ENCODE measurements at regions not wholly inside any gene's neighbourhood (a gene's known extent, or its start where the extent isn't known, plus 50 kb on each side); places are given as distances from the start of the nearest gene placed in this dataset.
"Not testable (repeated sequence)": the region's sequence is repeated elsewhere in the genome, so short reads cannot be mapped to it uniquely, and the experiment has no call there.

GRCh38 chr2:167572883-167573619, 674.3 kb downstream of the STK39 start:
- DNase-seq = no peak

GRCh38 chr2:167570370-167570769, 677.0 kb downstream of the STK39 start:
- DNase-seq = no peak

DNA sequence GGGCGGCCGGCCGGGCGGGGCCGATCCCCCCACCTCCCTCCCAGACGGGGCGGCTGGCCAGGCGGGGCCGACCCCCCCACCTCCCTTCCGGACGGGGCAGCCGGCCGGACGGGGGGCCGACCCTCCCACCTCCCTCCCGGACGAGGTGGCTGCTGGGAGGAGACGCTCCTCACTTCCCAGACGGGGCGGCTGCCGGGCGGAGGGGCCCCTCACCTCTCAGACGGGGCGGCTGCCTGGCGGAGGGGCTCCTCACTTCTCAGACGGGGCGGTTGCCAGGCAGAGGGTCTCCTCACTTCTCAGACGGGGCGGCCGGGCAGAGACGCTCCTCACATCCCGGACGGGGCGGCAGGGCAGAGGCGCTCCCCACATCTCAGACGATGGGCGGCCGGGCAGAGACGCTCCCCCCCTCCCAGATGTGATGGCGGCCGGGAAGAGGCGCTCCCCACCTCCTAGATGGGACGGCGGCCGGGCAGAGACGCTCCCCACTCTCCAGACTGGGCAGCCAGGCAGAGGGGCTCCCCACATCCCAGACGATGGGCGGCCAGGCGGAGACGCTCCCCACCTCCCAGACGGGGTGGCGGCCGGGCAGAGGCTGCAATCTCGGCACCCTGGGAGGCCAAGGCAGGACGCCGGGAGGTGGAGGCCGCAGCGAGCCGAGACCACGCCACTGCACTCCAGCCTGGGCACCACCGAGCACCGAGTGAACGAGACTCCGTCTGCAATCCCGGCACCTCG, 675.8 kb downstream of the XIRP2 start:
- not testable (repeated sequence) for DNase-seq

GRCh38 chr2:167558272-167558991, 670.2 kb downstream of the XIRP2 start:
- DNase-seq = not testable (repeated sequence)

GRCh38 chr2:167555098-167555720, 666.9 kb downstream of the XIRP2 start:
- no peak for DNase-seq

- DNase-seq = no peak
Observed at GRCh38 chr2:167553635-167554034, 665.4 kb downstream of the XIRP2 start.

DNA sequence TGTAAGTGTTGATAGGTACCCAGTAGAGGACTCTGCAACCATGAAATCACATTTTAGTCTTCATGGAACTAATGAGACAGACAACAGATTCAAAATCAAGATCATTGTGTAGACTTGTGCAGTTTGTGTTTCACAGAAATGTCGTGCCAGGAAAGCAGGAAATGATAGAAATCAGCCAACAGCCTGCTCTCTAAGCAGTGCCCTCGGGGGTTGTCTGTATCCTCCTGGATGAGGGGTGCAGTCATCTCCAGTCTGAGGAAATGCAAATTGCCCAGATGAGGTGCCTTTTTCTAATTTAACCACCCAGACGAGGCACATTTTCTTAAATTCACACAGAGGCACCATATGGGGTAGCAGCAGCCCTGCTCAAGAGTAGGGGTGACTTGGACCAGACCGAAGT, 663.1 kb downstream of the XIRP2 start:
- no peak for DNase-seq

DNA sequence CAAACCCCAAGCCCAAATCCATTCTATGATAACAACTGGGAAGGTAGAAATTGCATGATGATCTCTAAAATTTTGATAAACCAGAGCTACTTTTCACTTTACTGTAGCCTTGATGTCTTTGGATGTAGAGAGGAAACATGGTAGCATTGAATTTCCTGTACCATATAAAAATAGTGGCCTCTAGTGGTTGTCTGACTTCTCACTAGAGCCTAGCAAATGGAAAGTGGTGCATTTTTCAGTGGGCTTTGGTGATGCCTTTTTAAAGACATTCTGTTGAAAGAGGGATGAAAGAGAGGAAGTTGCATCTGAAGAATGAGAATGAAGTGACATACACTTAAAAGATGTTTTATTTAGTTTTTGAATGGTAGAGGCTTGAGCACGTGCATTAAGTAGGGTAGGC, 662.2 kb downstream of the XIRP2 start:
- DNase-seq = no peak

DNA sequence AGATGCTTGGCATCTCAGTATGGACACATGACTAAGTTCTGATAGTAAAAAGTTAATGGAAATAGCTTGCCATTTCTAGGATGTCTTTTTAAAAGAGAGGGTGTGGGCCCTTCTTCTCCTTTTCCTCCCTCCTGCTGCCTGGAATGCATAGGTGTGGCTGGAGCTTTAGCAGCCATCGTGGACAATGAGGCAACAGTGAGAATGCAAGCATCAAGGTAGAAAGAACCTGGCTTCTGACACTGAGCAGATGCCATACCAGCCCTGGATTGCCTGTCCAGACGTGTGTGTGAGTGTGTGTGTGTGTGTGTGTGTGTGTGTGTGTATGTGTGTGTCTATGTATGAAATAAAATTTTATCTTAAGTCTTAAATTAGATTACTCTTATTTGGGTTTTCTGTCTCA, 660.1 kb downstream of the XIRP2 start:
- DNase-seq = no peak

GRCh38 chr2:167544602-167545001, 656.3 kb downstream of the XIRP2 start:
- DNase-seq = no peak

- DNase-seq = no peak
Observed at GRCh38 chr2:167543721-167544120, 655.4 kb downstream of the XIRP2 start.

DNA sequence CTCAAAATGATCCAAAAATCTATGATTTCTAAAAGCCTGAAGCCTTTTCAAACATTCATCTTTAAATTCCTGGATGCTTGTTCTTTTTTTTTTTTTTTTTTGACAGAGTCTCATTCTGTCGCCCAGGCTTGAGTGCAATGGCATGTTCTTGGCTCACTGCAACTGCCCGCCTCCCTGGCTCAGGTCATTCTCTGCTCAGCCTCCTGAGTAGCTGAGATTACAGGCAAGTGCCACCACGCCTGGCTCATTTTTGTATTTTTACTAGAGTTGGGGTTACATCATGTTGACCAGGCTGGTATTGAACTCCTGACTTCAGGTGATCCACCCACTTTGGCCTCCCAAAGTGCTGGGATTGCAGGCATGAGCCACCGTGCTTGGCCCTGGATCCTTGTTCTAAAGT, 649.5 kb downstream of the XIRP2 start:
- DNase-seq = no peak

DNA sequence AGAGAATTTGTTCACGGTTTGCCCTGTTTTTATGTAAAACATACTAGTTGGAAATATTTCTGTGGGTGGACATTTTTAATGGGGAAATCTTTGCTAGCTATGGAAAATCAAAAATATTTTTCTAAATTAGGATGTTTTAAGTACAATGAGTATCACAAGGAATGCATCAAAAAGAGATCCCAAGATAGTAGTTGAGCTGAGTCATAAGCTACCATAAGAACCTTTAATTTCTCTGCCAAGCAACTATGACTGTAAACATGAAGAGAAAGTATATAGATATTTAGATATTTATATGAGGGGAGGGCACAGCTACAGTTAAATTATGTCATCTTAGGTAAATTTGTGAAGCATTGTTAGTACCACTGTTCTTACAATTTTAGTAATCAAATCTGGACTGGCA, 646.2 kb downstream of the XIRP2 start:
- DNase-seq = no peak

DNA sequence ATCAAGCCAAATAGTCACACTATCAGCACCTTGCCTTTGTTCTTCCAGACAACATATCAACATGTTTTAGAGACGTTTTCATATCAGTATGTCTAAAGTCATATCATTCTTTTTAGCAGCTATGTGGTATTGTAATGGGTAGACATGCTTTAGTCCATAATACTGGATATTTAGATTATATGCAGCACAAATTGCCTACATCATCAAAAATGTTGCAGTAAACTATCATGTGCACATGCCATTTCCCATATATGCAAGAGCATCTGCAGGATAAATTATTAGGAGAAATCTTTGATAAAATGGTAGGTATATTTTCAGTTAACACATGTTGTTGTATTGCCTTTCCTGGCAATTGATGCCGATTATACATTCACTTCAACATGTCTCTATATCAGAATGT, 636.5 kb downstream of the XIRP2 start:
- no peak for DNase-seq

DNA sequence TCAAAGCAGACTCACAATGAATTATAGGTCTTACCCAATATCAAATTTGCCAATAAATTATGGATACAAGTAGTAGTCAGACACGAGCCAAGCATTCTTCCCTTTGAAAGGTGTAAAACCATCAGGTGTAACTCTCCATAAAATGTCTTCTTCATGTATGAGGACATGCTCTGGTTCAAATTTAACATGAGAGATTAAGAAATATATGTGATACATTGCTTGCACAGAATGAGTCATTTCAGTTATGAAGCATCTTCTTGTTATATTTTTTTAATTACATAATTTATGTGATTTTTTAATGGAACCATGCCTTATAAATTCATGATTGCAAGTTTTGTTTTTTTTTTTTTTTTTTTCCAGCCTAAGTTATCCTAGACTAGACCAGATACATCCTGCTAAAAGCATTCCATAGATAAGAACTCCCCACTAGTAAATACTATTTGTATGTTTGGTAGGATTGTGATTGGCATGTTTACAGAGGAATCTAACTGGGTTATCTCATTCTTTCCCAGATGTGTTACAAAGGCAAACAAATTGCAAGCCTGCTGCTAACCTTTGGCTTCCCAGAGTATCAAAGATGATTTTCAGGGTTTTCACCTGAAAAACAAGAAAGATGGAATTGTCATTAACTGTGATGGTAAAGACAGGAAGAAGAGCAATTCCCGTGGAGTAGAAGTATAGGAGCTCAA, 621.9 kb downstream of the XIRP2 start:
- no peak for DNase-seq

- no peak for DNase-seq
Observed at GRCh38 chr2:167509586-167509985, 621.3 kb downstream of the XIRP2 start.

- DNase-seq = no peak
Observed at GRCh38 chr2:167508709-167509108, 620.4 kb downstream of the XIRP2 start.

- no peak for DNase-seq
Observed at GRCh38 chr2:167506395-167506794, 618.1 kb downstream of the XIRP2 start.

- no peak for DNase-seq
Observed at GRCh38 chr2:167504695-167505094, 616.4 kb downstream of the XIRP2 start.

DNA sequence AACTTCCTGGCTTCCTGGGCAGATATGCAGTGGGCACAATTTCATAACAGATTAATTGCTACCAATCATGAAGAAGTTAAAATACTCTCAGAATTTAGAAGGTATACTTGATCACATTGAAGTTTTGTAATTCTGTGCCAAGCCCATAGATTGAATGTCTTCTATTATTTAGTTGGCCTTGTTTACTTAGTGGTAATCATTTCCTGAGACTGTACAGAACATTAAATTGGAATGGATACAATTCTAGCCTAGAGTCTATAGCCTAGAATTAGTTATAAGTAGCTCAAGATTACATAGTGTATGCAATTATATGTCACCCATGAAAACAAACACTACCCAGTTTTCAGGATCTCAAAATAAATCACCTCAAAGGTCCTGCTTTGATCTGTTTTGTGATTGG, 615.8 kb downstream of the XIRP2 start:
- no peak for DNase-seq

DNA sequence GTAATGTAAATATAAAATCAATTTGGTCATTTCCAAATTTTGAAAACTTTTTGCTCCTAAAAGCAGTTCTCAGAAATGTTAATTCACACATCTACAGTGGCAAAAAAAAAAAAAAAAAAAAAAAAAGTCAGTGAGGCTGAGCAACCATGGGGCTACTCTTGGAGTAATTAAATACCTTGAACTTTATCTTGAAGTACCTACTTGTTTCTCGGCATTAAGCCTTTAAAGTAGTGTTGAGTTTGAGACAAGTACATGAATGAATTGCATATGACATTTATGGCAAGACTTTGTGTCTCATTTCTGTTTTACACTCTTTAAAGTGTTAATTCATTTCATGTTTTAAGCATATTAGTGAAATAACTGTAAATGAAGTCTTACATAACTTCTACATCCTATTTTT, 613.3 kb downstream of the XIRP2 start:
- no peak for DNase-seq

DNA sequence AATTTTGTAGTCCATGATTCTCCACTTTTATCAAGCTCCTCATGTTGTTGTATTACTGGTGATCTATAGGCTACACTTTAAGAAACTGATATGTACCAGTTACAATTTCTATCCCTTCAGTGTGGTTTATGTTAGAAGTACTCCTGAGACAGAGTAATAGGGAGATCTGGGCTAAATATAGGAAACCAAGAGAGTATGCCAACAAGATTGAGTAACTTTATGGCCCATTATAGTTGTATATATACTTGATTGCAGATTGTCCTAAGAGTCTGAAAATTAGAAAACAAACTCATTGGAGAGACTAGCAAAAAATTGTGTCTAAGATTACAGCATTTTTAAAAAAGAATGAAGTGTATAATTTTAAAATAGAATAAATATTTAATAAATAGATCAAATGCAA, 605.6 kb downstream of the XIRP2 start:
- no peak for DNase-seq

DNA sequence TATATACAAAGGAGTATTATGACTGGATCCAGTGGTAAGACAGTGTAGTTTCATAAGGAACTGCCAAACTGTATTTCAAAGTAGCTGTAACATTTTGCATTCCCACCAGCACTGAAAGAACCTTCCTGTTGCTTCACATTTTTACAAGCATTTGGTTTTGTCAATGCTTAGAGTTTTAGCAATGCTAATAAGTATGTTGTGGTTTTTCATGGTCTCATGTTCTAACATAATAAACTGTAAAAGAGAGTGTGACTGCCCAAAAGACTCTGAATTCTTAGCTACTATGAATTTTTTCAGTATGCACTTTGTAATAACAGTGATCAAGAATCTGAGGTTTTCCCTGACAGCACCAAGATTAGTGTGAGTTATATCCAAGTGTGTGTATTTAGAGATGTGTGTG, 604.2 kb downstream of the XIRP2 start:
- no peak for DNase-seq

All from MV-4-11 (cell line).